ENCODE measurements at regions not wholly inside any gene's neighbourhood (a gene's known extent, or its start where the extent isn't known, plus 50 kb on each side); places are given as distances from the start of the nearest gene placed in this dataset.

- Histone ChIP-seq H3K36me3 (no peaks in the 10 kb centered on the region), H3K27me3 (no peaks in the 10 kb centered on the region), H3K4me3 (no peak overlapping the region), H3K9me3 (no peaks in the 10 kb centered on the region), H3K4me1 (no peaks in the 10 kb centered on the region), H3K27ac (no peak overlapping the region)
- intact Hi-C loops (cut with DNase I; ENCODE audit: low total_unique reads) (no loop called here), in situ Hi-C loops (cut with MboI; ENCODE audit: low pct_ligation_motif_present in 1 of 4, low pct_unique_long_range_greater_than_20kb in 1 of 4, low sequenced_read_pairs in 3 of 4) (no loop called here)
- TF ChIP-seq POLR2A (IDR thresholded peaks at IDR 0.05): no peak
- TF ChIP-seq EP300 (IDR thresholded peaks at IDR 0.05; ENCODE audit: low read depth): no peak
- TF ChIP-seq CTCF (IDR thresholded peaks at IDR 0.05): no peak
- no peak for TF ChIP-seq POLR2AphosphoS5 (IDR thresholded peaks at IDR 0.05)
- WGBS, 2 donors (ENCODE audit: low coverage in 1 of 2): 79% methylated on average over 8 of the region's 8 CpGs; no CpG with 5 or more reads in 1 of the 2 donors
- DNase-seq: no peak
Observed at GRCh38 chr15:29456964-29457363, 187.3 kb upstream of the NSMCE3 start.

- Histone ChIP-seq H3K4me3 (no peak overlapping the region), H3K27ac (no peak overlapping the region), H3K4me1 (no peaks in the 10 kb centered on the region), H3K27me3 (no peaks in the 10 kb centered on the region), H3K9me3 (no peaks in the 10 kb centered on the region), H3K36me3 (no peaks in the 10 kb centered on the region)
- in situ Hi-C loops (cut with MboI; ENCODE audit: low pct_ligation_motif_present in 1 of 4, low pct_unique_long_range_greater_than_20kb in 1 of 4, low sequenced_read_pairs in 3 of 4): no loop called here
- no peak for DNase-seq
- TF ChIP-seq POLR2A (IDR thresholded peaks at IDR 0.05) (no peak), EP300 (IDR thresholded peaks at IDR 0.05; ENCODE audit: low read depth) (no peak), CTCF (IDR thresholded peaks at IDR 0.05) (no peak), POLR2AphosphoS5 (IDR thresholded peaks at IDR 0.05) (no peak)
- intact Hi-C loops (cut with DNase I; ENCODE audit: low total_unique reads): no loop called here
- WGBS, 2 donors (ENCODE audit: low coverage in 1 of 2): 82 to 93% methylated on average over 4 of the region's 4 CpGs
Observed at GRCh38 chr15:29456255-29456654, 186.6 kb upstream of the NSMCE3 start.

GRCh38 chr15:29455530-29455929 lies 185.9 kb upstream of the NSMCE3 start:
- DNase-seq: no peak

GRCh38 chr15:29455055-29455454 lies 185.4 kb upstream of the NSMCE3 start:
- Histone ChIP-seq H3K4me1 (no peaks in the 10 kb centered on the region), H3K36me3 (no peaks in the 10 kb centered on the region), H3K27ac (no peak overlapping the region), H3K4me3 (no peak overlapping the region), H3K9me3 (no peaks in the 10 kb centered on the region), H3K27me3 (no peaks in the 10 kb centered on the region)
- 73% methylated on average over 3 of the region's 3 CpGs; no CpG with 5 or more reads in 1 of the 2 donors for WGBS, 2 donors (ENCODE audit: low coverage in 1 of 2)
- in situ Hi-C loops (cut with MboI; ENCODE audit: low pct_ligation_motif_present in 1 of 4, low pct_unique_long_range_greater_than_20kb in 1 of 4, low sequenced_read_pairs in 3 of 4): no loop called here
- no peak for TF ChIP-seq EP300 (IDR thresholded peaks at IDR 0.05; ENCODE audit: low read depth)
- no peak for TF ChIP-seq CTCF (IDR thresholded peaks at IDR 0.05)
- no peak for TF ChIP-seq POLR2A (IDR thresholded peaks at IDR 0.05)
- TF ChIP-seq POLR2AphosphoS5 (IDR thresholded peaks at IDR 0.05): no peak
- no peak for DNase-seq
- intact Hi-C loops (cut with DNase I; ENCODE audit: low total_unique reads): no loop called here

More at GRCh38 chr15:29455530-29455929, 185.9 kb upstream of the NSMCE3 start:
- Histone ChIP-seq H3K27ac (no peak overlapping the region), H3K4me3 (no peak overlapping the region), H3K4me1 (no peaks in the 10 kb centered on the region), H3K36me3 (no peaks in the 10 kb centered on the region), H3K27me3 (no peaks in the 10 kb centered on the region), H3K9me3 (no peaks in the 10 kb centered on the region)
- in situ Hi-C loops (cut with MboI; ENCODE audit: low pct_ligation_motif_present in 1 of 4, low pct_unique_long_range_greater_than_20kb in 1 of 4, low sequenced_read_pairs in 3 of 4): no loop called here
- intact Hi-C loops (cut with DNase I; ENCODE audit: low total_unique reads): no loop called here
- 96 to 100% methylated on average over 1 to 4 of the region's 4 CpGs for WGBS, 2 donors (ENCODE audit: low coverage in 1 of 2)
- no peak for TF ChIP-seq EP300 (IDR thresholded peaks at IDR 0.05; ENCODE audit: low read depth)
- TF ChIP-seq POLR2A (IDR thresholded peaks at IDR 0.05): no peak
- TF ChIP-seq CTCF (IDR thresholded peaks at IDR 0.05): no peak
